ENCODE measurements at regions not wholly inside any gene's neighbourhood (a gene's known extent, or its start where the extent isn't known, plus 50 kb on each side); places are given as distances from the start of the nearest gene placed in this dataset.

DNA sequence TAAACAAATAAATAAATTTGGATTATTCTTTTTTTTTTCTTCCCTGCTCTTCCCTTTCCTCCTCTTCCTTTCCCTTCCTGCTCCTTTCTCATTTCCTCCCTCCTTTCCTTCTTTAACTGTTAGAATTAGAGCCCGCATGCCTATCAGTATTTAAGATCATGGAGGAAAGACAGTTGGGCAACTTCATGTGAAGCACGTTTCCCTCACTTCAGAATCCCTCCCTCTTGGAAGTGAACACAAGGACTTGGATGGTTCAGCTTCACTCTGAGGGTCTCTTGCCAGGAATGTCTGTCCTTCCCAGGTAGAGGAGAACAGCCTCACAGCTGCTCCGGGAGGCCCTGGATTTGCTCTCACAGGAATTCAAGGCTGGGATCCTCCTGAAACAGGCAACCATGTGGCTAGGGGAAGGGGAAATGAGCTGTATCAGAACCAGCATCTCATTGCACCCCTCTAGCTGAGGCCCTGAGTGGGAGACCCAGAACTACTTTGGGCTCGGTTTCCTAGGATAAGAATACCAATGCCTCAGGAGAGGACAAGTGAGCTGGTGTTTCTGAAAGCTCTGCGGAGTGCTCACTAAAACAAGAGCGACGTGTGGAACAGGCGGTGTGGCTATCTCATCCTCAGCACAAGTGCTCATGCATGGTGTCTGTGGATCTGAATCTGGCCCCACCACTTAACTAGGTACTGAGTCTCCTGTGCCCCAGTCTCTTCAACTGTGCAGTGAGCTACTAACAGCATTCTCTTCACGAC, 230.5 kb downstream of the MYCN start:
- TF ChIP-seq POLR2A (IDR thresholded peaks at IDR 0.05), result no peak
- TF ChIP-seq, protein P1, sequence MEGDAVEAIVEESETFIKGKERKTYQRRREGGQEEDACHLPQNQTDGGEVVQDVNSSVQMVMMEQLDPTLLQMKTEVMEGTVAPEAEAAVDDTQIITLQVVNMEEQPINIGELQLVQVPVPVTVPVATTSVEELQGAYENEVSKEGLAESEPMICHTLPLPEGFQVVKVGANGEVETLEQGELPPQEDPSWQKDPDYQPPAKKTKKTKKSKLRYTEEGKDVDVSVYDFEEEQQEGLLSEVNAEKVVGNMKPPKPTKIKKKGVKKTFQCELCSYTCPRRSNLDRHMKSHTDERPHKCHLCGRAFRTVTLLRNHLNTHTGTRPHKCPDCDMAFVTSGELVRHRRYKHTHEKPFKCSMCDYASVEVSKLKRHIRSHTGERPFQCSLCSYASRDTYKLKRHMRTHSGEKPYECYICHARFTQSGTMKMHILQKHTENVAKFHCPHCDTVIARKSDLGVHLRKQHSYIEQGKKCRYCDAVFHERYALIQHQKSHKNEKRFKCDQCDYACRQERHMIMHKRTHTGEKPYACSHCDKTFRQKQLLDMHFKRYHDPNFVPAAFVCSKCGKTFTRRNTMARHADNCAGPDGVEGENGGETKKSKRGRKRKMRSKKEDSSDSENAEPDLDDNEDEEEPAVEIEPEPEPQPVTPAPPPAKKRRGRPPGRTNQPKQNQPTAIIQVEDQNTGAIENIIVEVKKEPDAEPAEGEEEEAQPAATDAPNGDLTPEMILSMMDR (IDR thresholded peaks at IDR 0.05), result no peak
